Breast epithelium (tissue), 4 donors: ENCODE measurements at regions not wholly inside any gene's neighbourhood (a gene's known extent, or its start where the extent isn't known, plus 50 kb on each side); places are given as distances from the start of the nearest gene placed in this dataset.

Source experiments
- DNase-seq, 2 donors: peaks; one replicate each; pipeline ENCODE4 v3.0.0-alpha.2; 2019; ENCODE audit warnings: low spot score in 2 of 2
- H3K27ac ChIP-seq, 2 donors: fragments of 200-600 bp; sonication (generic) in 1 of 2; one replicate each; pipeline ENCODE4 v1.5.1; 2016 to 2019; ENCODE audit warnings: mild to moderate bottlenecking in 1 of 2
- H3K27me3 ChIP-seq, 2 donors: fragments of 200-600 bp; sonication (generic) in 1 of 2; one replicate each; pipeline versions ENCODE4 v1.5.1 to v1.6.0; 2017 to 2019; ENCODE audit warnings: control low read depth in 1 of 2, mild to moderate bottlenecking in 1 of 2
- H3K36me3 ChIP-seq: fragments of 200-600 bp; one replicate; pipeline ENCODE4 v1.5.1; 2019
- H3K4me1 ChIP-seq, 2 donors: fragments of 200-600 bp; sonication (generic); one replicate each; pipeline ENCODE4 v1.5.1; 2016 to 2019; ENCODE audit warnings: control low read depth in 1 of 2
- H3K4me3 ChIP-seq, 3 donors: fragments of 200-600 bp; sonication (generic); 1 replicate in 2 of 3; 2 replicates in 1 of 3; pipeline ENCODE4 v1.5.1; 2016 to 2019; ENCODE audit warnings: mild to moderate bottlenecking in 3 of 3, moderate library complexity in 2 of 3
- H3K9me3 ChIP-seq, 2 donors: fragments of 200-600 bp; sonication (generic) in 1 of 2; one replicate each; pipeline ENCODE4 v1.5.1; 2016 to 2019; ENCODE audit warnings: control low read depth in 1 of 2
- POLR2A ChIP-seq: fragments of 450-650 bp; IDR thresholded peaks from one replicate; pipeline ENCODE4 v1.6.1; 2016; ENCODE audit warnings: antibody characterized with exemption, mild to moderate bottlenecking, moderate library complexity
- POLR2AphosphoS5 ChIP-seq, 3 donors: sonication (generic); formaldehyde crosslinking; IDR thresholded peaks; one replicate each; pipeline ENCODE4 v1.6.1; 2017; ENCODE audit warnings: antibody characterized with exemption in 3 of 3
- intact Hi-C: fragments of 100-400 bp; cut with DNase I; formaldehyde crosslinking; loops from one replicate; pipeline ENCODE4 v1.15.1; 2023; ENCODE audit warnings: low total_unique reads
- TF ChIP-seq, protein P1 (sequence below), 3 donors: fragments of 450-650 bp; IDR thresholded peaks; one replicate each; pipeline ENCODE4 v1.5.1; 2016 to 2017; ENCODE audit warnings: antibody characterized with exemption in 3 of 3, mild to moderate bottlenecking in 3 of 3, moderate library complexity in 3 of 3

DNA sequence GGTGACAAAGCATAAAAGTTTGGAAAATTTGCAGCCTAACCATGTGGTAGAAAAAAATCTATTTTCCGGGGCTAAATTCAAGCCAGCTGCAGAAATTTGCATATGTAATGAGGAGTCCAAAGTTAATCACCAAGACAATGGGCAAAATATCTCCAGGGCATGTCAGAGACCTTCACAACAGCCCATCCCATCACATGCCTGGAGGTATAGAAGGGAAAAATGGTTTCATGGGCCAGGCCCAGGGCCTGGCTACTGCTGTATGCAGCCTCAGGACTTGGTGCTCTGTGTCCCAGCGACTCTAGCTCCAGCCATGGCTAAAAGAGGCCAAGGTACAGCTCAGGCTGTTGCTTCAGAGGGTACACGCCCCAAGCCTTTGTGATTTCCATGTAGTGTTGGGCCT lies 655.8 kb upstream of the MGAT4C start:
- H3K27me3 ChIP-seq = no peaks in the 10 kb centered on the region
- intact Hi-C loops = no loop called here
- no peaks in the 10 kb centered on the region for H3K4me1 ChIP-seq
- no peak for TF ChIP-seq POLR2AphosphoS5 (IDR thresholded peaks at IDR 0.05)
- TF ChIP-seq POLR2A = no peak
- TF ChIP-seq, protein P1, sequence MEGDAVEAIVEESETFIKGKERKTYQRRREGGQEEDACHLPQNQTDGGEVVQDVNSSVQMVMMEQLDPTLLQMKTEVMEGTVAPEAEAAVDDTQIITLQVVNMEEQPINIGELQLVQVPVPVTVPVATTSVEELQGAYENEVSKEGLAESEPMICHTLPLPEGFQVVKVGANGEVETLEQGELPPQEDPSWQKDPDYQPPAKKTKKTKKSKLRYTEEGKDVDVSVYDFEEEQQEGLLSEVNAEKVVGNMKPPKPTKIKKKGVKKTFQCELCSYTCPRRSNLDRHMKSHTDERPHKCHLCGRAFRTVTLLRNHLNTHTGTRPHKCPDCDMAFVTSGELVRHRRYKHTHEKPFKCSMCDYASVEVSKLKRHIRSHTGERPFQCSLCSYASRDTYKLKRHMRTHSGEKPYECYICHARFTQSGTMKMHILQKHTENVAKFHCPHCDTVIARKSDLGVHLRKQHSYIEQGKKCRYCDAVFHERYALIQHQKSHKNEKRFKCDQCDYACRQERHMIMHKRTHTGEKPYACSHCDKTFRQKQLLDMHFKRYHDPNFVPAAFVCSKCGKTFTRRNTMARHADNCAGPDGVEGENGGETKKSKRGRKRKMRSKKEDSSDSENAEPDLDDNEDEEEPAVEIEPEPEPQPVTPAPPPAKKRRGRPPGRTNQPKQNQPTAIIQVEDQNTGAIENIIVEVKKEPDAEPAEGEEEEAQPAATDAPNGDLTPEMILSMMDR (IDR thresholded peaks at IDR 0.05) = no peak
- H3K9me3 ChIP-seq = no peaks in the 10 kb centered on the region
- H3K27ac ChIP-seq = no peak overlapping the region
- no peak overlapping the region for H3K4me3 ChIP-seq
- DNase-seq = no peak
- no peaks in the 10 kb centered on the region for H3K36me3 ChIP-seq

DNA sequence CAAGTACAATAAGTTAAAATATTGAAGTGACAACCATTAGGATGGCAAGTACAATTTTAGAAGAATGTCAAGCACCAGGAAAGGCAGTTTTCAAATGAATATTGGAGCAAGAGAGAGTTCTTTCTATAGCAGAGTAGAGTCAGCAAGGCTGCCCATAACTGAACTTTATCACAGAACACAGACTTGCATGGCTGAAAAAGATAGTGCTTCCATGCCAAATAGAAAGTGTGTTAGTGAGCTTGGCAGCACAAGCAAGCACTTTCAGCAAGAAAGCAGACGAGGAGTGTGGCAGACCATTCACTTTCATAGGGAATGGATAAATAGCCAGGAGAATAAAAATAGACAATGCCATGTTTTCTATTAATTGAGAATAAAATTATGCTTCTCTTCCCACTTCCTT lies 647.0 kb upstream of the MGAT4C start:
- H3K36me3 ChIP-seq = no peaks in the 10 kb centered on the region
- H3K9me3 ChIP-seq = no peaks in the 10 kb centered on the region
- intact Hi-C loops = no loop called here
- no peak overlapping the region for H3K27ac ChIP-seq
- DNase-seq = no peak
- H3K4me3 ChIP-seq = no peak overlapping the region
- no peaks in the 10 kb centered on the region for H3K27me3 ChIP-seq
- TF ChIP-seq POLR2AphosphoS5 (IDR thresholded peaks at IDR 0.05) = no peak
- TF ChIP-seq POLR2A = no peak
- TF ChIP-seq, protein P1 (IDR thresholded peaks at IDR 0.05) = no peak
- H3K4me1 ChIP-seq = no peaks in the 10 kb centered on the region

DNA sequence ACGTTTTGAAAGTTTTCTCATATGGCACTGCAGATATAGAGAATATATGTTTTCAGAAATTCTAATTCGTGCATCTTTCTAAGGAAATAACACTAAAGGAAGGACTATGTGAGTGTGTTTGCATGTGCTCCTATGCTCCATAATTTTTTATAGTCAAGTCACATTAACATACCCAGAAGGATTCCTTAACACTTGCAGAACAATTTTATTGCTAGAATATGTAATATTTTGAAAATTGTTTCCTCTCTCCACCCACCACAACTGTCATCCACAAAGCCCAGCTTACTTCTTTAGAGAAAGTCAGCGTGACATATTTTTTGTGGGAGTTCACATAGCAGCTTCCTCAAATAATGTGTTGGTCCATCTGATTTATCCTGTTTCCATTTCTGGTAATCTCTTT lies 604.6 kb upstream of the MGAT4C start:
- intact Hi-C loops = no loop called here
- no peak for DNase-seq
- H3K27ac ChIP-seq = no peak overlapping the region
- no peaks in the 10 kb centered on the region for H3K27me3 ChIP-seq
- H3K4me3 ChIP-seq = no peak overlapping the region
- H3K9me3 ChIP-seq = no peaks in the 10 kb centered on the region
- TF ChIP-seq POLR2A (no peak), POLR2AphosphoS5 (IDR thresholded peaks at IDR 0.05) (no peak)
- TF ChIP-seq, protein P1 (IDR thresholded peaks at IDR 0.05) = no peak
- no peaks in the 10 kb centered on the region for H3K36me3 ChIP-seq
- no peaks in the 10 kb centered on the region for H3K4me1 ChIP-seq

DNA sequence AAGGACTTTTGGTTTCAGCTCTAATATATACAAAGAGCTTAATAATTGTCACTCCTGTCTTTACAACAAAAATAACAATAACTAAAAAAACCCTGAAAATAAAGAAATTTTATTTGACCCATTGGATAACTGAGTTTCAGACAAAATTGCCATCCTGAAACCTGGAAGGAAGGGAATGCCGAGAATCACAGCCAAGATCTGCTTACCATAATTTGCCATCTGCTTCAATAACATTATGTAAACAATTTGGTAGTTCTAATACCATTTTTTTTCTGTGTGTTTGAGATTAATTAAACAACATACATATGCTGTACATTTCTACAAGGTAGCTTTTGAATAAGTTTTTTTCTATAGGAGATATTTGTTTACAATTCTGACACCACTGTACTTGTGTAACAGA lies 596.3 kb upstream of the MGAT4C start:
- no peak for DNase-seq
- TF ChIP-seq, protein P1 (IDR thresholded peaks at IDR 0.05) = no peak
- TF ChIP-seq POLR2AphosphoS5 (IDR thresholded peaks at IDR 0.05) (no peak), POLR2A (no peak)
- no peaks in the 10 kb centered on the region for H3K27me3 ChIP-seq
- intact Hi-C loops = no loop called here
- no peaks in the 10 kb centered on the region for H3K4me1 ChIP-seq
- H3K36me3 ChIP-seq = no peaks in the 10 kb centered on the region
- H3K27ac ChIP-seq = no peak overlapping the region
- H3K4me3 ChIP-seq = no peak overlapping the region
- no peaks in the 10 kb centered on the region for H3K9me3 ChIP-seq

DNA sequence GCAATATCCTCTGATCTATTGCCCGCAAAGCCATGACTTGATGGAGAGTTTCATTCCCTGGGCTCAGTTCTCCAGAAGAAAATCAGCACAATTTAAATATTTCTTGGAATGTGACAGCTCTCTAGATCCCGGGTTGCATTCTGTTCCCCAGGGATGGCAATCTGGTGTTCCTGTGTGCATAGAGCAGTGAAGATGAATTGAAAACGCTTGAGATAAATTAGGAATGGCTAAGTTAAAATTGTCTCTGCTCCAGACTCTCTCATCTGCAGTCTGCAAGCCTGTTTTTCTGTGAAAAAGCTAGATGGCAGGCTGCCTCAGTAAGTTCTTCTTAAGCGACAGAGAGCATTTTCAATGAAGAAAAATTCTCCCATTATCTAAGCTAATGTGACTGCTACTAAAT lies 582.5 kb upstream of the MGAT4C start:
- Histone ChIP-seq H3K4me1 (no peaks in the 10 kb centered on the region), H3K4me3 (no peak overlapping the region), H3K36me3 (no peaks in the 10 kb centered on the region), H3K27me3 (no peaks in the 10 kb centered on the region), H3K9me3 (no peaks in the 10 kb centered on the region), H3K27ac (no peak overlapping the region)
- intact Hi-C loops = no loop called here
- TF ChIP-seq POLR2AphosphoS5 (IDR thresholded peaks at IDR 0.05) = no peak
- TF ChIP-seq, protein P1 (IDR thresholded peaks at IDR 0.05) = no peak
- no peak for TF ChIP-seq POLR2A
- no peak for DNase-seq
